H1 (cell line): ENCODE measurements at regions not wholly inside any gene's neighbourhood (a gene's known extent, or its start where the extent isn't known, plus 50 kb on each side); places are given as distances from the start of the nearest gene placed in this dataset.

Experiments used
- CTCF ChIA-PET: fragments of 300-600 bp; sonication (Branson Sonifier 250); formaldehyde crosslinking; loops from one replicate; lab custom pipeline; 2021; ENCODE audit not compliant: partially characterized antibody; lab: Charles Lee
- POLR2A ChIA-PET: fragments of 300-600 bp; sonication (Branson Sonifier 250); formaldehyde crosslinking; loops from one replicate; lab custom pipeline; 2021; ENCODE audit warnings: inconsistent platforms; ENCODE audit not compliant: partially characterized antibody; lab: Charles Lee
- DNase-seq, 2 experiments: peaks; one replicate each; pipeline versions ENCODE4 v3.0.0 to v3.0.0-alpha.2; 2010 to 2022; ENCODE audit warnings: low spot score in 2 of 2, low read depth in 1 of 2, mixed read lengths in 1 of 2
- FAIRE-seq: peaks from 2 replicates; lab custom pipeline; 2011; peaks lifted over from hg19 to GRCh38; lab: Jason Lieb, UNC
- H2AFZ ChIP-seq: 2 replicates; pipeline ENCODE4 v1.8.1; 2012; ENCODE audit warnings: low read length, inconsistent platforms
- H2AK5ac ChIP-seq: 2 replicates; pipeline ENCODE4 v1.6.1; 2013; ENCODE audit warnings: low read depth, low read length
- H2BK120ac ChIP-seq: replicated peaks from 2 replicates; pipeline ENCODE3; 2013; ENCODE audit warnings: low read depth, low read length, inconsistent platforms
- H2BK12ac ChIP-seq: 2 replicates; pipeline ENCODE4 v1.6.1; 2013; ENCODE audit warnings: low read depth, low read length
- H2BK15ac ChIP-seq: 2 replicates; pipeline ENCODE4 v1.6.1; 2013; ENCODE audit warnings: low read length
- H2BK20ac ChIP-seq: 2 replicates; pipeline ENCODE4 v1.6.1; 2013; ENCODE audit warnings: low read length
- H2BK5ac ChIP-seq: 2 replicates; pipeline ENCODE4 v1.6.1; 2013; ENCODE audit warnings: low read depth, low read length
- H3K14ac ChIP-seq: 2 replicates; pipeline ENCODE4 v1.6.1; 2013; ENCODE audit warnings: inconsistent platforms; ENCODE audit not compliant: insufficient read length
- H3K18ac ChIP-seq: 2 replicates; pipeline ENCODE4 v1.6.1; 2013; ENCODE audit warnings: low read length; ENCODE audit errors: extremely low read depth
- H3K23ac ChIP-seq: 2 replicates; pipeline ENCODE4 v1.6.1; 2013; ENCODE audit warnings: inconsistent platforms; ENCODE audit not compliant: insufficient read length
- H3K23me2 ChIP-seq: 2 replicates; pipeline ENCODE4 v1.6.1; 2013; ENCODE audit warnings: low read depth, low read length
- H3K27ac ChIP-seq: 2 replicates; pipeline ENCODE4 v1.6.1; 2011; ENCODE audit warnings: low read depth, low read length, inconsistent platforms
- H3K27me3 ChIP-seq, 4 experiments: replicated peaks in 1 of 4; 1 replicate in 1 of 4; 2 replicates in 3 of 4; pipeline versions ENCODE4 v1.6.1 to v1.8.1; 2011 to 2013; ENCODE audit warnings: low read length in 3 of 4, mild to moderate bottlenecking in 3 of 4, inconsistent platforms in 2 of 4, mixed read lengths in 2 of 4, moderate library complexity in 1 of 4; ENCODE audit not compliant: control insufficient read depth in 3 of 4, insufficient read depth in 3 of 4; ENCODE audit errors: extremely low read depth in 1 of 4
- H3K36me3 ChIP-seq, 4 experiments: 2 replicates each; pipeline versions ENCODE4 v1.6.1 to v1.8.1; 2011 to 2013; ENCODE audit warnings: mild to moderate bottlenecking in 4 of 4, low read length in 3 of 4, moderate library complexity in 2 of 4, control low read depth in 1 of 4, inconsistent platforms in 1 of 4; ENCODE audit not compliant: insufficient read depth in 4 of 4, control insufficient read depth in 2 of 4
- H3K4ac ChIP-seq: replicated peaks from 2 replicates; pipeline ENCODE3; 2013; ENCODE audit warnings: low read length, low read depth, mixed read lengths, inconsistent platforms; ENCODE audit not compliant: insufficient read length
- H3K4me1 ChIP-seq, 4 experiments: replicated peaks in 1 of 4; 1 replicate in 1 of 4; 2 replicates in 3 of 4; pipeline versions ENCODE4 v1.6.1 to v1.8.1; 2011 to 2013; ENCODE audit warnings: low read length in 3 of 4, inconsistent platforms in 2 of 4, mixed read lengths in 1 of 4; ENCODE audit not compliant: insufficient read depth in 4 of 4, control insufficient read depth in 3 of 4
- H3K4me2 ChIP-seq, 2 experiments: 2 replicates each; pipeline versions ENCODE4 v1.6.1 to v1.8.1; 2011 to 2013; ENCODE audit warnings: low read depth in 2 of 2, low read length in 2 of 2, control low read depth in 1 of 2, inconsistent platforms in 1 of 2, mild to moderate bottlenecking in 1 of 2; ENCODE audit not compliant: insufficient read depth in 1 of 2
- H3K4me3 ChIP-seq, 4 experiments: fragments of 200-600, 300-600 bp in 1 of 4; sonication (generic), shearing (Covaris generic), sonication (Bioruptor Twin) in 1 of 4; 2 replicates each; pipeline versions ENCODE4 v1.5.1 to v1.8.1; 2011 to 2016; ENCODE audit warnings: low read length in 4 of 4, low read depth in 3 of 4, control low read depth in 2 of 4, inconsistent platforms in 2 of 4, mild to moderate bottlenecking in 2 of 4, mixed read lengths in 1 of 4, moderate library complexity in 1 of 4; ENCODE audit not compliant: insufficient read depth in 2 of 4; ENCODE audit errors: extremely low read depth in 1 of 4
- H3K56ac ChIP-seq: replicated peaks from 2 replicates; pipeline ENCODE3; 2013; ENCODE audit warnings: low read depth, mild to moderate bottlenecking, mixed read lengths, low read length, inconsistent platforms; ENCODE audit not compliant: insufficient read length
- H3K79me1 ChIP-seq: 2 replicates; pipeline ENCODE4 v1.6.1; 2013; ENCODE audit warnings: low read depth, low read length, control low read depth
- H3K79me2 ChIP-seq, 2 experiments: 2 replicates each; pipeline versions ENCODE4 v1.6.1 to v1.8.1; 2012 to 2013; ENCODE audit warnings: low read length in 2 of 2, mild to moderate bottlenecking in 2 of 2, inconsistent platforms in 1 of 2; ENCODE audit not compliant: insufficient read depth in 2 of 2, control insufficient read depth in 1 of 2
- H3K9ac ChIP-seq, 4 experiments: replicated peaks in 1 of 4; 1 replicate in 1 of 4; 2 replicates in 3 of 4; pipeline versions ENCODE4 v1.6.1 to v1.8.1; 2011 to 2013; ENCODE audit warnings: low read depth in 3 of 4, low read length in 3 of 4, control low read depth in 2 of 4, mild to moderate bottlenecking in 2 of 4, moderate library complexity in 2 of 4, inconsistent platforms in 1 of 4; ENCODE audit errors: extremely low read depth in 1 of 4
- H3K9me3 ChIP-seq, 2 experiments: 2 replicates each; pipeline versions ENCODE4 v1.6.1 to v1.8.1; 2012 to 2013; ENCODE audit warnings: mild to moderate bottlenecking in 2 of 2, moderate library complexity in 2 of 2, control low read depth in 1 of 2, inconsistent platforms in 1 of 2, low read depth in 1 of 2, low read length in 1 of 2, mixed read lengths in 1 of 2; ENCODE audit not compliant: insufficient read depth in 2 of 2
- H4K20me1 ChIP-seq, 2 experiments: replicated peaks in 1 of 2; 2 replicates each; pipeline versions ENCODE3 to v1.8.1; 2011 to 2013; ENCODE audit warnings: inconsistent platforms in 2 of 2, low read length in 2 of 2, mild to moderate bottlenecking in 1 of 2; ENCODE audit not compliant: insufficient read depth in 2 of 2, control insufficient read depth in 1 of 2
- H4K5ac ChIP-seq: 2 replicates; pipeline ENCODE4 v1.6.1; 2013; ENCODE audit warnings: low read length, low read depth, mixed read lengths, inconsistent platforms; ENCODE audit not compliant: insufficient read length
- H4K8ac ChIP-seq: 2 replicates; pipeline ENCODE4 v1.8.0; 2013; ENCODE audit warnings: mild to moderate bottlenecking, moderate library complexity, low read length, inconsistent platforms; ENCODE audit not compliant: insufficient read depth; ENCODE audit errors: extremely low read depth
- H4K91ac ChIP-seq: replicated peaks from 2 replicates; pipeline ENCODE3; 2013; ENCODE audit warnings: low read length, mixed read lengths, inconsistent platforms; ENCODE audit not compliant: insufficient read length
- CBX8 ChIP-seq: fragments of 300-800, 300-1000 bp; sonication (generic); IDR thresholded peaks from 2 replicates; pipeline ENCODE4 v1.7.1; 2016; ENCODE audit warnings: low read depth, low read length, borderline replicate concordance
- CREB1 ChIP-seq: IDR thresholded peaks from 2 replicates; pipeline ENCODE4 v1.6.1; 2012; ENCODE audit warnings: inconsistent platforms
- RAD21 ChIP-seq, 2 experiments: IDR thresholded peaks in 1 of 2; conservative IDR thresholded peaks in 1 of 2; 2 replicates each; pipeline ENCODE4 v1.6.1; 2011; ENCODE audit warnings: low read depth in 2 of 2, low read length in 2 of 2, improper control_type of control experiment in 1 of 2, inconsistent platforms in 1 of 2, mild to moderate bottlenecking in 1 of 2, moderate library complexity in 1 of 2
- WGBS, 2 experiments: shearing (Covaris generic) in 1 of 2; methylation state at CpG; one replicate each; pipeline versions ENCODE4 v1.1.6 to v1.1.7; 2013 to 2015; ENCODE audit warnings: low lambda C conversion rate in 2 of 2, mixed read lengths in 2 of 2, inconsistent platforms in 1 of 2, low coverage in 1 of 2, missing lambda C conversion rate in 1 of 2; ENCODE audit not compliant: insufficient replicate concordance in 2 of 2, insufficient coverage in 1 of 2, insufficient read length in 1 of 2; ENCODE audit errors: extremely low coverage in 1 of 2, missing lambda C conversion rate in 1 of 2; 5-methylcytosine and 5-hydroxymethylcytosine counted together

GRCh38 chr2:239677453-239678185 is 276.8 kb upstream of the HDAC4 start:
- CTCF ChIA-PET: no interaction called here
- WGBS, 2 experiments: 90% methylated on average over 21 of the region's 21 CpGs; no CpG with 5 or more reads in 1 of the 2 experiments
- no peak overlapping the region for H3K9ac ChIP-seq
- no peak overlapping the region for H4K5ac ChIP-seq
- no peak overlapping the region for H3K14ac ChIP-seq
- H3K79me1 ChIP-seq: no peaks in the 10 kb centered on the region
- no peaks in the 10 kb centered on the region for H3K79me2 ChIP-seq
- no peak overlapping the region for H3K18ac ChIP-seq
- TF ChIP-seq CBX8 (no peak), RAD21 (IDR thresholded peaks at IDR 0.05 in 1 of 2, conservative IDR thresholded peaks at IDR 0.05 in 1 of 2; ENCODE audit: low read depth in 2 of 2, low read length in 2 of 2) (no peak), CREB1 (no peak)
- H3K23me2 ChIP-seq: no peaks in the 10 kb centered on the region
- no peak overlapping the region for H2BK120ac ChIP-seq
- FAIRE-seq (no peak), DNase-seq (no peak)
- H2BK20ac ChIP-seq: no peak overlapping the region
- no peak overlapping the region for H3K4me2 ChIP-seq
- no peak overlapping the region for H3K27ac ChIP-seq
- no peak overlapping the region for H3K56ac ChIP-seq
- H3K4me3 ChIP-seq: no peak overlapping the region
- no peaks in the 10 kb centered on the region for H3K4me1 ChIP-seq
- no peaks in the 10 kb centered on the region; a peak in 1 of 7 replicates for H3K27me3 ChIP-seq
- H3K4ac ChIP-seq: no peak overlapping the region
- no peak overlapping the region for H2BK12ac ChIP-seq
- POLR2A ChIA-PET: no interaction called here
- no peaks in the 10 kb centered on the region for H4K20me1 ChIP-seq
- no peak overlapping the region for H4K91ac ChIP-seq
- no peak overlapping the region for H3K23ac ChIP-seq
- H2AK5ac ChIP-seq: no peak overlapping the region
- no peak overlapping the region; the same call in 1 of the 2 replicates for H4K8ac ChIP-seq
- no peaks in the 10 kb centered on the region for H3K36me3 ChIP-seq
- H2BK5ac ChIP-seq: no peak overlapping the region
- no peaks in the 10 kb centered on the region for H3K9me3 ChIP-seq
- no peak overlapping the region for H2AFZ ChIP-seq
- H2BK15ac ChIP-seq: no peak overlapping the region
